GM12865 (cell line): ENCODE measurements at regions not wholly inside any gene's neighbourhood (a gene's known extent, or its start where the extent isn't known, plus 50 kb on each side); places are given as distances from the start of the nearest gene placed in this dataset.

ENCODE experiments used
- DNase-seq: peaks from one replicate; pipeline ENCODE4 v3.0.0; 2010; ENCODE audit warnings: low read depth
- H3K4me3 ChIP-seq: 2 replicates; pipeline ENCODE4 v1.5.1; 2011; ENCODE audit warnings: mild to moderate bottlenecking, low read depth, low read length, control low read depth
- CTCF ChIP-seq: IDR thresholded peaks from 2 replicates; pipeline ENCODE4 v1.5.1; 2011; ENCODE audit warnings: low read length, control low read depth, low read depth, inconsistent platforms; ENCODE audit not compliant: insufficient read depth; ENCODE audit errors: missing control alignments

GRCh38 chr3:193085655-193086054 is 155.4 kb upstream of the PLAAT1 start:
- H3K4me3 ChIP-seq: no peak overlapping the region
- no peak for DNase-seq
- TF ChIP-seq CTCF: no peak

DNA sequence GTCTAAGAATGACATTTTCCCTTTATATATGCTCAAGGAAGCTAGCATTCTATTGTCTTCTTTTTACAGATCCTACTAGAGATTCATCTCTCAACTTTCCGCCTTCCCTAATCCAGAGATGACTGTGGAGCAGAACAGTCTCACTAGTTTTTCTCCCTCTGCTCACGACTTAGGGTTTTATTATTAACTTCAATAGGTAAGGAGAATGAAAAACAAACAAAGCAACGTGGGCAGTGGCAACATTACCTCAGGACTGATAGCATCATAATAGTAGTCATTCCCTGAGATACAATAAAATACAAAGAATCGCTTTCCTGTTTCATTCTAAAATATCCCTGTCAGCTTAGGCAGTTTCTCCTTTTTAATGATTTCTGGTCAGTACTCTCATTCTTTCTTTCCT is 154.3 kb upstream of the PLAAT1 start:
- H3K4me3 ChIP-seq: no peak overlapping the region
- no peak for TF ChIP-seq CTCF
- no peak for DNase-seq

DNA sequence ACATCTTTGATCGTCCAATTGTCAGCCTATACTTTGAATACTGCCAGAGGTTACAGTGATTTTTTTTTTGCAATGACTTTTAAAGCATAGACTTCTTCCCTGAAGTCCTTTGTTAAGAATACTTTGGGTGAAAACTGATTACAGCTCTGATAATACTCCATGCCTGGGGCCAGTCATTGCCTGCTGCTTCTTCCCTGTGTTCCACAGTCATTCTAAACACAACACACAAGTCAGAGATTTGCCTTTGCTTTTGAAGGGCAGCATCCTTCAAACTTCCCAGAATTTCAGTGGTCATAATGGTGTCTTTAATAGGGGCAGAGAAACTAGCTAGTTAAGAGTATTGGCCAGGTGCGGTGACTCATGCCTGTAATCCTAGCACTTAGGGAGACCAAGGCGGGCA is 153.7 kb upstream of the PLAAT1 start:
- no peak for DNase-seq
- no peak overlapping the region for H3K4me3 ChIP-seq
- no peak for TF ChIP-seq CTCF

DNA sequence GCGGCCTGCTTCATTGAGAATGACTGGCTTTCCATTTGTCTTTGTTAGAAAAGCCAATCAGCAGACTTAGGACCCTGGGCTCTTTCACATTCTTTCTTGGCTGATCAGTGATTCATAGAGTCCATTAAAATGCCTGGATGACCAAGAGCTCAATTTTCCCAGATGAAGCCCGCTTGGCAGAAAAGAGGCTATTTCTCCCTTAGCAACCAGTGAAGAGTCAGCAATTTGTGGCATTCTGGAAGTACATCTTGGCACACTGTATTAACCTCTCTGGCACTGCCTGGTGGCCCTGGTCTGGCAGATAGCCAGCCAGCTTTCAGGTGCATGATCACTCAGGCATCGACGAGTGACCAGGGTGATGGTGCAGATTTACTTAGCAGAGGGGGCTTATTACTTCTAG is 145.7 kb upstream of the PLAAT1 start:
- TF ChIP-seq CTCF: no peak
- no peak for DNase-seq
- H3K4me3 ChIP-seq: no peak overlapping the region

DNA sequence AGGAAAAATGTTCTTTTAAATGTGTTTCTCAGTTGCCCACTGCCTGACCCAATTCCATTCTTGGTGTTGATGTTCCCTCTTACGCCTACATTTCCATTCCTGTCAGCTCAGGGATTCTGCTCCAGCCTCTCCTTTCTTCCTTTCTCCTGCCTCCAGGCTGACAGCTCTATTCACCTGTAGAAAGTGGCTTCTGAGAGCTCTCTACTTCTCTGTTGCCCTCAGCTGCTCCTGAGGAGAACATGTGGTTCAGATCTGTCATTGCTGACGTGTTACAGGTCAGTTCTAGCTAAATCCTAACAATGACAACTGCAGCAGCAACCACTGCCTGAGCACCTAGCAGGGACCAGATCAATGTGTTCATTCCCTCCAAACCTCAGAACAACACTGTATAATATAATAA is 144.9 kb upstream of the PLAAT1 start:
- DNase-seq: no peak
- H3K4me3 ChIP-seq: no peak overlapping the region
- no peak for TF ChIP-seq CTCF

- H3K4me3 ChIP-seq: no peak overlapping the region
- TF ChIP-seq CTCF: no peak
- DNase-seq: no peak
These were observed 126.3 kb upstream of the PLAAT1 start for GRCh38 chr3:193114431-193115340.

GRCh38 chr3:193116871-193117270 is 124.2 kb upstream of the PLAAT1 start:
- no peak for TF ChIP-seq CTCF
- no peak for DNase-seq
- no peak overlapping the region for H3K4me3 ChIP-seq
